ENCODE measurements at regions not wholly inside any gene's neighbourhood (a gene's known extent, or its start where the extent isn't known, plus 50 kb on each side); places are given as distances from the start of the nearest gene placed in this dataset.
"Not testable (repeated sequence)": the region's sequence is repeated elsewhere in the genome, so short reads cannot be mapped to it uniquely, and the experiment has no call there.

- Mint-ChIP-seq H3K4me3 (no peak overlapping the region), H3K36me3 (ENCODE audit: low read depth) (peaks cover 3% of the 10 kb centered on the region), H3K27me3 (ENCODE audit: low read depth, poor library complexity) (no peaks in the 10 kb centered on the region), H3K9me3 (peaks cover 69% of the 10 kb centered on the region), H3K4me1 (no peaks in the 10 kb centered on the region), H3K27ac (no peak overlapping the region)
- no peak for TF ChIP-seq CTCF (IDR thresholded peaks at IDR 0.05)
- DNase-seq, result no peak
These were observed 93.2 kb downstream of the ZNF680 start for GRCh38 chr7:64469673-64470072.

DNA sequence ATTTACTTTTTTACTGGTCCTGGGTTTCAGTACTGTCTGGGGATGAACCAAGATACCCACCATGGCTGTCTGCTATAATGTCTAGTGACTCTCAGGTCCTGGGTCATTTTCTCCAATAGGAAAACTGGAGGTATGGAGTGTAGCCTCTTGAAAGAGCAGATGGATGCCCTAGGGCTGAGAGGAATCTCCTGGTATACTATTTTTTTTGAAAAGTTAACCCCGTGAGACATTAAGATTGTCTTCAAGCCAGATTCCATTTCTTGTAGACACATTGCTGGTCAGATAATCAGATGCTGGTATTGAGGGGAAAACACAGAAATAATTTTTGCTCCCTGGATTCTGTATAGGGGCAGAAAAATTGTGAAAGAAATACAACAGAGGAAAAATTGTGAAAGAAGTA, 97.3 kb downstream of the ZNF680 start:
- Mint-ChIP-seq H3K27me3 (ENCODE audit: low read depth, poor library complexity) (no peaks in the 10 kb centered on the region), H3K4me1 (no peaks in the 10 kb centered on the region), H3K9me3 (peaks cover 81% of the 10 kb centered on the region), H3K27ac (no peak overlapping the region), H3K36me3 (ENCODE audit: low read depth) (peaks cover 3% of the 10 kb centered on the region), H3K4me3 (no peak overlapping the region)
- DNase-seq, result no peak
- no peak for TF ChIP-seq CTCF (IDR thresholded peaks at IDR 0.05)

- Mint-ChIP-seq H3K9me3 (peaks cover 71% of the 10 kb centered on the region), H3K4me3 (no peak overlapping the region), H3K27ac (no peak overlapping the region), H3K4me1 (no peaks in the 10 kb centered on the region), H3K27me3 (ENCODE audit: low read depth, poor library complexity) (no peaks in the 10 kb centered on the region), H3K36me3 (ENCODE audit: low read depth) (peaks cover 3% of the 10 kb centered on the region)
- DNase-seq, result no peak
- TF ChIP-seq CTCF (IDR thresholded peaks at IDR 0.05), result no peak
These were observed 99.1 kb downstream of the ZNF680 start for GRCh38 chr7:64463636-64464375.

- H3K36me3 Mint-ChIP-seq (ENCODE audit: low read depth); DNase-seq; H3K27me3 Mint-ChIP-seq (ENCODE audit: low read depth, poor library complexity); H3K4me1 Mint-ChIP-seq; H3K27ac Mint-ChIP-seq; H3K4me3 Mint-ChIP-seq: not testable (repeated sequence)
- H3K9me3 Mint-ChIP-seq, result peaks cover 73% of the 10 kb centered on the region
These were observed 103.0 kb downstream of the ZNF680 start for GRCh38 chr7:64459858-64460257.

DNA sequence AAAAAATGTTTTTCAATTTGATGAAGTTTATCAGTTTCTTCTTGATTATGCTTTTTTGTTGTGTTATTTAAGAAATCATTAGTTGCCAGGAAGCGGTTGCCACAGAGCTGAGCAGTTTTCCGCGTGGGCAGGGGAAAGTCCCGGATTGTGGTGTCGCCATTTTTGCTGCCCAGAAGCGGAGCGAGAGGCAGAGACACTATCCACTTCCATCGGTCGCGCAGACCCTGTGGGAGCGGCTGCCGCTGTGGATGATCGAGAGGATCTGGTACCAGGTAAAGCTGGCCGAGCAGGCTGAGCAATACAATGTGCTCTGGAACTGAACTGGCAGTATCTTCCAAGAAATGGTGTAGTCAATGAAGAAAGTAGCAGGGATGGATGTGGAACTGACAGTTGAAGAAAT, 119.8 kb downstream of the ZNF736 start:
- TF ChIP-seq CTCF (IDR thresholded peaks at IDR 0.05), result no peak
- H3K36me3 Mint-ChIP-seq (ENCODE audit: low read depth), result no peaks in the 10 kb centered on the region
- H3K9me3 Mint-ChIP-seq, result peaks cover 75% of the 10 kb centered on the region
- DNase-seq, result no peak
- no peaks in the 10 kb centered on the region for H3K27me3 Mint-ChIP-seq (ENCODE audit: low read depth, poor library complexity)
- no peaks in the 10 kb centered on the region for H3K4me1 Mint-ChIP-seq
- no peak overlapping the region for H3K27ac Mint-ChIP-seq
- no peak overlapping the region for H3K4me3 Mint-ChIP-seq

DNA sequence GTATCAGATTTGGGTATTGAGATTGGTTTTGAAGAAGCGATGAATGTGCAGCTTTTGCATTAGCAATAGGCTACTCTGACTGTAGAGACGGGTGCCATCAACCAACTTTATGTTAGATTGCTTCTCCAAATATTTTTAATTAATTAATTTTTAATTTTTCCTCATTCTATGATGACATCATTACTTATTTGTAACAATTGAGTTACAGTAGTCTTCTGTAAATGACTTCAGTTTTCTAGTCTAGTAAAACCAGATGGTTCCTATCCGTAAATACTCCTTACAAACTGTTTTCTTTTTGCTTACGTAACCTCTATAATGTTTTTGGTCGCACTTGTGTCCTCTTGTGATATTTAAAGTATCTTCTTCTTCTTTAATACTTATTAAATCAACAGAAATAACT, 118.1 kb downstream of the ZNF736 start:
- H3K27me3 Mint-ChIP-seq (ENCODE audit: low read depth, poor library complexity), result no peaks in the 10 kb centered on the region
- H3K4me3 Mint-ChIP-seq, result no peak overlapping the region
- TF ChIP-seq CTCF (IDR thresholded peaks at IDR 0.05), result no peak
- H3K27ac Mint-ChIP-seq, result no peak overlapping the region
- peaks cover 79% of the 10 kb centered on the region for H3K9me3 Mint-ChIP-seq
- no peak for DNase-seq
- H3K36me3 Mint-ChIP-seq (ENCODE audit: low read depth), result no peaks in the 10 kb centered on the region
- no peaks in the 10 kb centered on the region for H3K4me1 Mint-ChIP-seq
